LHCN-M2 (cell line): ENCODE measurements at regions not wholly inside any gene's neighbourhood (a gene's known extent, or its start where the extent isn't known, plus 50 kb on each side); places are given as distances from the start of the nearest gene placed in this dataset.
A peak's percentile ranks its signal among the peaks of the same experiment; 100 is the strongest.
"Not testable (repeated sequence)": the region's sequence is repeated elsewhere in the genome, so short reads cannot be mapped to it uniquely, and the experiment has no call there.

Experiments
- DNase-seq: peaks from one replicate; pipeline ENCODE4 v3.0.0-alpha.2; 2012; ENCODE audit warnings: low read depth

- no peak for DNase-seq
Observed at GRCh38 chr3:17840651-17841050, 98.2 kb upstream of the TBC1D5 start.

- DNase-seq, result no peak
Observed at GRCh38 chr3:17840126-17840525, 97.7 kb upstream of the TBC1D5 start.

- no peak for DNase-seq
Observed at GRCh38 chr3:17836919-17837318, 94.5 kb upstream of the TBC1D5 start.

- no peak for DNase-seq
Observed at GRCh38 chr3:17836092-17836491, 93.7 kb upstream of the TBC1D5 start.

- no peak for DNase-seq
Observed at GRCh38 chr3:17833786-17834559, 91.5 kb upstream of the TBC1D5 start.

GRCh38 chr3:17832016-17832415, 89.6 kb upstream of the TBC1D5 start:
- peak; percentile 44 for DNase-seq

GRCh38 chr3:17831366-17831765, 88.9 kb upstream of the TBC1D5 start:
- DNase-seq, result peak; percentile 35

GRCh38 chr3:17830788-17831187, 88.4 kb upstream of the TBC1D5 start:
- DNase-seq, result no peak

GRCh38 chr3:17828388-17828787, 86.0 kb upstream of the TBC1D5 start:
- DNase-seq, result no peak

- no peak for DNase-seq
Observed at GRCh38 chr3:17825298-17825697, 82.9 kb upstream of the TBC1D5 start.

- no peak for DNase-seq
Observed at GRCh38 chr3:17823816-17824215, 81.4 kb upstream of the TBC1D5 start.

GRCh38 chr3:17823036-17823435, 80.6 kb upstream of the TBC1D5 start:
- no peak for DNase-seq

- no peak for DNase-seq
Observed at GRCh38 chr3:17820704-17821103, 78.3 kb upstream of the TBC1D5 start.

- DNase-seq, result no peak
Observed at GRCh38 chr3:17820275-17820674, 77.8 kb upstream of the TBC1D5 start.

GRCh38 chr3:17817973-17818372, 75.5 kb upstream of the TBC1D5 start:
- DNase-seq, result not testable (repeated sequence)

- no peak for DNase-seq
Observed at GRCh38 chr3:17817545-17817944, 75.1 kb upstream of the TBC1D5 start.

GRCh38 chr3:17816839-17817238, 74.4 kb upstream of the TBC1D5 start:
- DNase-seq, result not testable (repeated sequence)

GRCh38 chr3:17812328-17812727, 69.9 kb upstream of the TBC1D5 start:
- not testable (repeated sequence) for DNase-seq

- no peak for DNase-seq
Observed at GRCh38 chr3:17811646-17812045, 69.2 kb upstream of the TBC1D5 start.

GRCh38 chr3:17810759-17811158, 68.3 kb upstream of the TBC1D5 start:
- DNase-seq, result peak; percentile 32

GRCh38 chr3:17808994-17809393, 66.6 kb upstream of the TBC1D5 start:
- DNase-seq, result peak; percentile 39

GRCh38 chr3:17806876-17807275, 64.4 kb upstream of the TBC1D5 start:
- no peak for DNase-seq

- DNase-seq, result no peak
Observed at GRCh38 chr3:17806201-17806600, 63.8 kb upstream of the TBC1D5 start.

GRCh38 chr3:17805461-17805940, 63.1 kb upstream of the TBC1D5 start:
- DNase-seq, result no peak
